Glutamatergic neuron (in vitro differentiated cells): ENCODE measurements at regions not wholly inside any gene's neighbourhood (a gene's known extent, or its start where the extent isn't known, plus 50 kb on each side); places are given as distances from the start of the nearest gene placed in this dataset.
"Not testable (repeated sequence)": the region's sequence is repeated elsewhere in the genome, so short reads cannot be mapped to it uniquely, and the experiment has no call there.

Experiments used
- DNase-seq: peaks from one replicate; pipeline ENCODE4 v3.0.0; 2022
- H3K27ac Mint-ChIP-seq: one replicate; pipeline ENCODE4 v1.8.0; 2020; ENCODE audit warnings: mild to moderate bottlenecking, mixed read lengths, inconsistent platforms; ENCODE audit not compliant: unreplicated experiment
- H3K27me3 Mint-ChIP-seq: one replicate; pipeline ENCODE4 v1.8.0; 2020; ENCODE audit warnings: mild to moderate bottlenecking, moderate library complexity, mixed read lengths, inconsistent platforms; ENCODE audit not compliant: unreplicated experiment
- H3K36me3 Mint-ChIP-seq: one replicate; pipeline ENCODE4 v1.8.0; 2020; ENCODE audit warnings: mild to moderate bottlenecking, mixed read lengths, inconsistent platforms; ENCODE audit not compliant: unreplicated experiment
- H3K4me1 Mint-ChIP-seq: one replicate; pipeline ENCODE4 v1.8.0; 2020; ENCODE audit warnings: mild to moderate bottlenecking, low read depth, mixed read lengths, inconsistent platforms; ENCODE audit not compliant: unreplicated experiment
- H3K4me3 Mint-ChIP-seq: one replicate; pipeline ENCODE4 v1.8.0; 2020; ENCODE audit warnings: mild to moderate bottlenecking, mixed read lengths, inconsistent platforms; ENCODE audit not compliant: unreplicated experiment
- H3K9me3 Mint-ChIP-seq: one replicate; pipeline ENCODE4 v1.8.0; 2020; ENCODE audit warnings: mild to moderate bottlenecking, moderate library complexity, mixed read lengths, inconsistent platforms; ENCODE audit not compliant: unreplicated experiment
- CTCF ChIP-seq: fragments of 200-600 bp; sonication (generic); IDR thresholded peaks from one replicate; pipeline ENCODE4 v1.5.0; 2021; ENCODE audit not compliant: partially characterized antibody, unreplicated experiment

DNA sequence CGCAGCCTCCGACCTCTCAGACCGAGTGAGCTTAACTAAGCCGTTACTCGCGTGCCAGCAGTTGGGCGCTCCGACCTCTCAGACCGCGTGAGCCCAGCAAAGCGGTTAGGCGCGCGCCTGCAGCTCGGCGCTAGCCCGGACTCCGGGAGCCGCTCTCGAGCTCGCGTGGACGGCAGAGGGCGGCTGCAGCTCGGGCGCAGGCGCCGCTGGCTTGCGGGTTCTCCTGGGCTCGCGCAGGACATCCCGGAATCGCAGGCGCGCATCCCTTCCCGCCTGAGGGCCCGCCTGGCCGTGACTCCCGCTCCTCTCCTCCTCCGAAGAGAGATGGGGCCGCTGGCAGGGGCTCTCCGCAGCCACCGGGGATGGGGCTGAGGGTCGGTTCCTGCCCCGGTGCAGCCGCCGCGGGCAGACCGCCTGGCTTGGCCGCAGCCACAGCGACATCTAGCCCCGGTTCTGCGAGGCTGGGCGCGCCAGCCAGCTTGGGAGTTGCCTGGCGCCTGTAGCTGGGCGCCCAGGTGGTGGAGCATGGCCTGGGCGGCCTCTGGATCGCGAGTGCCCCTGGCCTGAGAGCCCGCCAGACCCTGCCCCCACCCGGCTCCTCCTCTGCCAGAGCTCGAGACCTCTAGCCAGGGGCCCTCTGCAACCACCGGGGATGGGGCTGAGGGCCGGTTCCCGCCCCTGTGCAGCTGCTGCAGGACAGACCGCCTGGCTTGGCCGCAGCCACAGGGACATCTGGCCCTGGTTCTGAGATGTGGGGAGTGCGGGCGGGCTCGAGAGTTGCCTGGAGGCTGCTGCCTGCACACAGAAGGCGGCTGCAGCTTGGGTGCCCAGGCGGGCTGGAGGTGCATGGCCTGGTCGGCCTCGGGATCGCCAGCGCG, 85.7 kb upstream of the CCDC180 start:
- peak overlapping the region; percentile 93 for H3K4me3 Mint-ChIP-seq
- H3K9me3 Mint-ChIP-seq = not testable (repeated sequence)
- H3K27me3 Mint-ChIP-seq = peaks cover 16% of the 10 kb centered on the region

GRCh38 chr9:97220894-97221477, 86.5 kb upstream of the CCDC180 start:
- peak; percentile 31 for DNase-seq
- Mint-ChIP-seq H3K4me1 (peaks cover 7% of the 10 kb centered on the region), H3K27ac (no peak overlapping the region), H3K36me3 (no peaks in the 10 kb centered on the region), H3K9me3 (peaks cover 2% of the 10 kb centered on the region), H3K4me3 (peak overlapping the region; percentile 93), H3K27me3 (peaks cover 16% of the 10 kb centered on the region)
- no peak for TF ChIP-seq CTCF

More for the DNA sequence above, 85.7 kb upstream of the CCDC180 start:
- H3K4me1 Mint-ChIP-seq, H3K27ac Mint-ChIP-seq, H3K36me3 Mint-ChIP-seq: not testable (repeated sequence)
- DNase-seq = peak; percentile 79

DNA sequence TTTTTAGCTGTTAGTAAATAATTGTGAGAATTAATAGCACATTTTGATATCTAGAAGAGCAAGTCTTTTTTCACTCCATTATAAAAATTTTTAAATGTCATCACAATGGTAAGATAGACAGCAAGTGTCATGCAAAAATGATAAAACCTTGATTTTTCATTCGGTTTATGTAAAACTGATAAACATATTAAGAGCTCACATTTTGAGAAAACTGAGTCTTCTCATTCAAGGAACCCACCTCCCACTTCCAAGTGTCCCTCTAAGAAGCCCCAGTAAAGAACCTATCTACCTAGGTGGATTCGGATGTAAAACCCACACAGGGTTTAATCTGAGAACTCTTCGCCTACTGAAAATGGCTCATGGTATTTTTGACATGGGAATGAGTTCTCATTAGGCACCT, 87.1 kb upstream of the CCDC180 start:
- H3K36me3 Mint-ChIP-seq, H3K9me3 Mint-ChIP-seq, DNase-seq, H3K27ac Mint-ChIP-seq, H3K4me1 Mint-ChIP-seq: not testable (repeated sequence)
- H3K4me3 Mint-ChIP-seq = peak overlapping the region; percentile 65
- H3K27me3 Mint-ChIP-seq = peaks cover 18% of the 10 kb centered on the region

DNA sequence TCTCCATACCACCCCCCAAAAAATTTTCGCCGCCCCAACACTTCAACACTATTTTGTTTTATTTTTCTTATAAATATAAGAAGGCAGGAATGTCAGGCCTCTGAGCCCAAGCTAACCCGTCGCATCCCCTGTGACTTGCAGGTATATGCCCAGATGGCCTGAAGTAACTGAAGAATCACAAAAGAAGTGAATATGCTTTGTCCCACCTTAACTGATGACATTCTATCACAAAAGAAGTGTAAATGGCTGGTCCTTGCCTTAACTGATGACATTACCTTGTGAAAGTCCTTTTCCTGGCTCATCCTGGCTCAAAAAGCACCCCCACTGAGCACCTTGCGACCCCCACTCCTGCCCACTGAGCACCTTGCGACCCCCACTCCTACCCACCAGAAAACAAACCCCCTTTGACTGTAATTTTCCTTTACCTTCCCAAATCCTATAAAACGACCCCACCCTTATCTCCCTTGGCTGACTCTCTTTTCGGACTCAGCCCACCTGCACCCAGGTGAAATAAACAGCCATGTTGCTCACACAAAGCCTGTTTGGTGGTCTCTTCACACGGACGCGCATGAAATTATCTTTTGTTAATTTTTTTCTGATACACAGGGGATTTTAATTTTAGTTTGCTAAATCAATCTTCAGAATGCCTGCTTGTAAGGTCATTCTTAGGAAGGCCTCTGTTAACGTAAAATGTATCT, 87.9 kb upstream of the CCDC180 start:
- H3K36me3 Mint-ChIP-seq, H3K9me3 Mint-ChIP-seq, H3K4me1 Mint-ChIP-seq, DNase-seq, H3K27ac Mint-ChIP-seq: not testable (repeated sequence)
- Mint-ChIP-seq H3K27me3 (peaks cover 22% of the 10 kb centered on the region), H3K4me3 (peak overlapping the region; percentile 55)

GRCh38 chr9:97215127-97215526, 92.3 kb upstream of the CCDC180 start:
- H3K36me3 Mint-ChIP-seq, H3K9me3 Mint-ChIP-seq, H3K4me1 Mint-ChIP-seq, DNase-seq, H3K4me3 Mint-ChIP-seq, H3K27ac Mint-ChIP-seq: not testable (repeated sequence)
- peaks cover 16% of the 10 kb centered on the region for H3K27me3 Mint-ChIP-seq

GRCh38 chr9:97214556-97214955, 92.9 kb upstream of the CCDC180 start:
- not testable (repeated sequence) for H3K36me3 Mint-ChIP-seq, DNase-seq, H3K27ac Mint-ChIP-seq, H3K4me3 Mint-ChIP-seq, H3K4me1 Mint-ChIP-seq, H3K9me3 Mint-ChIP-seq
- H3K27me3 Mint-ChIP-seq = peaks cover 10% of the 10 kb centered on the region

DNA sequence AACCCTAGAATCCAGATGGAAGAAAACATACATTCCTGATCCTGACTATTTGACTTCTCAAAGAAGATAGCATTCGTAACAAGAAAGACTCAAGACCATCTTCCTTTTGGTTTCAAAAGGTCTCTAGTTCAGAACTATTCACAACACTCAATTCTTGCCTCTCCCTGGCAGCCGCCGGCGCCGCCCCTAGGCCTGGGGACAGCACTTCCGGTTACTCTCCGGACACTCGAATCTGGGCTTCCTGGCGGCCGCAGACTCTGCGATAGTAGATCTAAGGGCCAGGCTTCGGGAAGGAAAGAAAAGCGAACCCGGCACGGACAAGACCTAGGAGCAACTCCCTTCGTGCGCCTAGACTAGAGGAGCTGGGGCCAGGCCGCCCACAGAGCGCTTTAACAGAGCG, 107.8 kb upstream of the CCDC180 start:
- not testable (repeated sequence) for H3K27me3 Mint-ChIP-seq, H3K27ac Mint-ChIP-seq, H3K9me3 Mint-ChIP-seq, H3K4me1 Mint-ChIP-seq, DNase-seq, H3K4me3 Mint-ChIP-seq
- peaks cover 11% of the 10 kb centered on the region for H3K36me3 Mint-ChIP-seq

DNA sequence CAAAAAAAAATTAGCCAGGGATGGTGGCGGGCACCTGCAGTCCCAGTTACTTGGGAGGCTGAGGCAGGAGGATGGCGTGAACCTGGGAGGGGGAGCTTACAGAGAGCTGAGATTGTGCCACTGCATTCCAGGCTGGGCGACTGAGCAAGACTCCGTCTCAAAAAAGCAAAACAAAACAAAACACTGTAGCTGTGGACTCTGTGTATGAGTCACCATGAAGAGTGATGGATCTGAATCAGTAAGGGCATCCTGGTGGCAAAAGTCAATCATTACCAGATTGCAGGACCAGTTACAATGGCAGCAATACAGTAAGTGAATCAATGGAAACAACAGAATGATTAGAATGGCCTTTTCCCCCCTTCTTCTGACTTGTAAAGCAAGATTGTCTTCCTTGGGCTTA, 113.7 kb upstream of the CCDC180 start:
- not testable (repeated sequence) for H3K27ac Mint-ChIP-seq, DNase-seq, H3K4me1 Mint-ChIP-seq, H3K9me3 Mint-ChIP-seq, H3K4me3 Mint-ChIP-seq, H3K36me3 Mint-ChIP-seq, H3K27me3 Mint-ChIP-seq
